Calu3 (cell line): ENCODE measurements at regions not wholly inside any gene's neighbourhood (a gene's known extent, or its start where the extent isn't known, plus 50 kb on each side); places are given as distances from the start of the nearest gene placed in this dataset.

ENCODE experiments used
- BruUV-seq: library from RNA; stranded (reverse); fragments of 400-500 nt; replicated peaks from 2 replicates; lab custom pipeline; 2021; lab: Mats Ljungman, UMichigan
- CTCF ChIA-PET: fragments of 300-600 bp; sonication (Branson Sonifier 250); formaldehyde crosslinking; loops from one replicate; lab custom pipeline; 2022; ENCODE audit warnings: antibody characterized with exemption; lab: Charles Lee
- DNase-seq: peaks from one replicate; pipeline ENCODE4 v3.0.0; 2022
- H3K27ac Mint-ChIP-seq: one replicate; pipeline ENCODE4 v1.8.0; 2022; ENCODE audit warnings: mixed read lengths; ENCODE audit not compliant: unreplicated experiment
- H3K27me3 Mint-ChIP-seq: one replicate; pipeline ENCODE4 v1.8.0; 2022; ENCODE audit warnings: mixed read lengths; ENCODE audit not compliant: unreplicated experiment
- H3K36me3 Mint-ChIP-seq: one replicate; pipeline ENCODE4 v1.8.0; 2022; ENCODE audit warnings: mild to moderate bottlenecking, moderate library complexity, mixed read lengths; ENCODE audit not compliant: insufficient read depth, unreplicated experiment
- H3K4me1 Mint-ChIP-seq: one replicate; pipeline ENCODE4 v1.8.0; 2022; ENCODE audit warnings: mild to moderate bottlenecking, low read depth, mixed read lengths; ENCODE audit not compliant: unreplicated experiment
- H3K4me3 Mint-ChIP-seq: one replicate; pipeline ENCODE4 v1.8.0; 2022; ENCODE audit warnings: mild to moderate bottlenecking, low read depth, moderate library complexity, mixed read lengths; ENCODE audit not compliant: unreplicated experiment
- H3K9me3 Mint-ChIP-seq: one replicate; pipeline ENCODE4 v1.8.0; 2022; ENCODE audit warnings: low read depth, mixed read lengths; ENCODE audit not compliant: unreplicated experiment
- intact Hi-C: fragments of 100-400 bp; cut with micrococcal nuclease; formaldehyde crosslinking; loops from one replicate; pipeline ENCODE4 v1.10.0; 2022; ENCODE audit not compliant: unreplicated experiment
- TF ChIP-seq, protein P1 (sequence below): fragments of 200-600 bp; IDR thresholded peaks from one replicate; pipeline ENCODE4 v1.8.0; 2022; ENCODE audit warnings: antibody characterized with exemption; ENCODE audit not compliant: unreplicated experiment

DNA sequence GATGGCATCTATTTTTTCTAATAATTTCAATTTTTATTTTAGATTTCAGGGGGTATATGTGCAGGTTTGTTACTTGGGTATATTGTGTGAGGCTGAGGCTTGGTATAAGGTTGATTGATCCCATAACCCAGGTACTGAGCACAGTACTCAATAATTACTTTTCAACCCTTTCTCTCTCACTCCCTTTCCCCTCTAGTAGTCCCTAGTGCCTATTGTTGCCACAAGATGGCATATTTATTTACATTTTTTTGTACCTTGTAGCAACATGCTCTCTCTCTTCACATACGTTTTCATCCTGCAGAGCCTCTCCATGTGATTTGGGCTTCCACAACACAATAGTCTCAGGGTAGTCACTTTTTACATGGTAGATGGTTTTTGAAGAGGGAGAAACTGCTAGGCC lies 172.0 kb downstream of the ATOH1 start:
- no peaks in the 10 kb centered on the region for H3K4me1 Mint-ChIP-seq
- BruUV-seq, result no TSS peak
- DNase-seq, result no peak
- H3K9me3 Mint-ChIP-seq, result no peaks in the 10 kb centered on the region
- intact Hi-C loops, result no loop called here
- no peaks in the 10 kb centered on the region for H3K36me3 Mint-ChIP-seq
- no peak overlapping the region for H3K4me3 Mint-ChIP-seq
- no peak overlapping the region for H3K27ac Mint-ChIP-seq
- H3K27me3 Mint-ChIP-seq, result no peaks in the 10 kb centered on the region
- TF ChIP-seq, protein P1, sequence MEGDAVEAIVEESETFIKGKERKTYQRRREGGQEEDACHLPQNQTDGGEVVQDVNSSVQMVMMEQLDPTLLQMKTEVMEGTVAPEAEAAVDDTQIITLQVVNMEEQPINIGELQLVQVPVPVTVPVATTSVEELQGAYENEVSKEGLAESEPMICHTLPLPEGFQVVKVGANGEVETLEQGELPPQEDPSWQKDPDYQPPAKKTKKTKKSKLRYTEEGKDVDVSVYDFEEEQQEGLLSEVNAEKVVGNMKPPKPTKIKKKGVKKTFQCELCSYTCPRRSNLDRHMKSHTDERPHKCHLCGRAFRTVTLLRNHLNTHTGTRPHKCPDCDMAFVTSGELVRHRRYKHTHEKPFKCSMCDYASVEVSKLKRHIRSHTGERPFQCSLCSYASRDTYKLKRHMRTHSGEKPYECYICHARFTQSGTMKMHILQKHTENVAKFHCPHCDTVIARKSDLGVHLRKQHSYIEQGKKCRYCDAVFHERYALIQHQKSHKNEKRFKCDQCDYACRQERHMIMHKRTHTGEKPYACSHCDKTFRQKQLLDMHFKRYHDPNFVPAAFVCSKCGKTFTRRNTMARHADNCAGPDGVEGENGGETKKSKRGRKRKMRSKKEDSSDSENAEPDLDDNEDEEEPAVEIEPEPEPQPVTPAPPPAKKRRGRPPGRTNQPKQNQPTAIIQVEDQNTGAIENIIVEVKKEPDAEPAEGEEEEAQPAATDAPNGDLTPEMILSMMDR, result no peak
- CTCF ChIA-PET, result no interaction called here

DNA sequence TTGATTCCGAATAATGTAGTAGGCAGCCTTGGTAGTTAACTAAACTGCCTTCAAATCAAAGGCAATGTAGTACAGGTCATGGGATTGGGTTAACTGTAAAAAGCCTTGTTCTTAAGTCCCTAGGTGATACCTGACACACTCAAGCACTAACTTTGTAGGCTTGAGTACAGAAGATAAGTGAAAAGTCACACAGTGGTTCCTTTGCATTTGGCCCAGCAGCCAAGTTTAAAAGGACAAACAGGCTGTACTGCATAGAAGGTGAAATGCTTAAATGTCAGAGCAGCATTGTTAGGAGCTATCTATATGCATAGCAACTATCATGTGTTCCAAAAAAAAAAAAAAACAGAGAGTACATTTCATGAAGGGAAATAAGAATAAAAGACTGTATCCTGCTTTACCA lies 178.4 kb downstream of the ATOH1 start:
- no TSS peak for BruUV-seq
- Mint-ChIP-seq H3K4me3 (no peak overlapping the region), H3K9me3 (no peaks in the 10 kb centered on the region), H3K27ac (no peak overlapping the region), H3K4me1 (no peaks in the 10 kb centered on the region), H3K27me3 (no peaks in the 10 kb centered on the region), H3K36me3 (no peaks in the 10 kb centered on the region)
- DNase-seq, result no peak
- intact Hi-C loops, result no loop called here
- TF ChIP-seq, protein P1, result no peak
- CTCF ChIA-PET, result no interaction called here

DNA sequence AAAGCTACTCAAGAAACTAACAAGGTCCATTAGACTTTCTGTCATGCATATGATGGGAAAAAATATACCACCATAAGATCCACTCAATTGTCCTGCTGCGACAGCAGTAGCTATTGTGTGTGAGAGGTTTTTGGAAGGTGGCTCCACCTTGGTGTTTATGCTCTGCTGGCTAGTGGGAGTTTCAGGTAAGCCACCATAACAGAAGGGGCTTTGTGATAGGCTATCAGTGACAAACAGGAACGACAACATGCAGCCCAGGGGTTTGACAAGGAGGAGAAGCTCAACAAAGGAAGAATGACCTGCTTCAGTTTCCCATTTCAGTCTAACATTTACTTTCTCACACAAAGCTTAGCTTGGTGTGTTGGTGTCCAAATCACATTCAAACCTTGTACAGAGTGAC lies 182.6 kb downstream of the ATOH1 start:
- H3K4me1 Mint-ChIP-seq, result no peaks in the 10 kb centered on the region
- TF ChIP-seq, protein P1, result no peak
- CTCF ChIA-PET, result no interaction called here
- H3K27ac Mint-ChIP-seq, result no peak overlapping the region
- H3K9me3 Mint-ChIP-seq, result peaks cover 3% of the 10 kb centered on the region
- H3K36me3 Mint-ChIP-seq, result no peaks in the 10 kb centered on the region
- H3K4me3 Mint-ChIP-seq, result no peak overlapping the region
- H3K27me3 Mint-ChIP-seq, result no peaks in the 10 kb centered on the region
- DNase-seq, result no peak
- BruUV-seq, result no TSS peak
- intact Hi-C loops, result no loop called here

DNA sequence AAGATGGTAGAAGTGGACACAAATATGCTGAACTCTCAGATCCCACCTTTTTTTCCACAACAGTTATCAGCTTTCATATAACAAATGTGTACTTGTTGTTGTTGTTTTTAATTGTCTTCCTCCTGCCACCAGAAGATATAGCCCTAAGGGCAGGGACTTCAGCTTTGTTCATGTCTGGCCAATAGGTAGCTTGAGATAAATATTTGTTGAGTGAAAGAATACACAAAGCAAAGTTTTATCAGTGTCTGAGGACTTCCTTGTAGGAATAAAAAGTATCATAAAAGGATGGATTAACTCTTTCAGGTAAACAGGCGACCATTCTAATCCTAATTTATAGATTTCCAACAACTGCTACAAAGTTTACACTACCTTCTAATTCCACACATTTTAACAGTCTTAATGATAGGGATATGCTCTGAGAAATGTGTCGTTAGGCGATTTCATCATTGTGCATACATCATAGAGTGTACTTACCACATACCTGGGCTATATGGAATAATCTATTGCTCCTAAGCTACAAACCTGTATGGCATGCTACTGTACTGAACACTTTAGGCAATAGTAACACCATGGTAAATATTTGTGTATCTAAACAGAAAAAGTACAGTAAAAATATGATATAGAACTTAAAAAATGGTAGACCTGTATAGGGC lies 186.1 kb downstream of the ATOH1 start:
- DNase-seq, result no peak
- CTCF ChIA-PET, result no interaction called here
- intact Hi-C loops, result no loop called here
- no peak overlapping the region for H3K4me3 Mint-ChIP-seq
- TF ChIP-seq, protein P1, result no peak
- H3K36me3 Mint-ChIP-seq, result no peaks in the 10 kb centered on the region
- H3K4me1 Mint-ChIP-seq, result no peaks in the 10 kb centered on the region
- no peaks in the 10 kb centered on the region for H3K27me3 Mint-ChIP-seq
- peaks cover 6% of the 10 kb centered on the region for H3K9me3 Mint-ChIP-seq
- BruUV-seq, result no TSS peak
- no peak overlapping the region for H3K27ac Mint-ChIP-seq
